SW480 (cell line): ENCODE measurements at regions not wholly inside any gene's neighbourhood (a gene's known extent, or its start where the extent isn't known, plus 50 kb on each side); places are given as distances from the start of the nearest gene placed in this dataset.
"Not testable (repeated sequence)": the region's sequence is repeated elsewhere in the genome, so short reads cannot be mapped to it uniquely, and the experiment has no call there.

ENCODE experiments used
- DNase-seq: peaks from one replicate; pipeline ENCODE4 v3.0.0-alpha.2; 2016; ENCODE audit warnings: low spot score

- DNase-seq = no peak
These were observed 136.7 kb downstream of the FGF10 start for GRCh38 chr5:44252545-44252944.

GRCh38 chr5:44246986-44247385 is 142.2 kb downstream of the FGF10 start:
- DNase-seq = no peak

GRCh38 chr5:44245935-44246334 is 143.3 kb downstream of the FGF10 start:
- DNase-seq = no peak

GRCh38 chr5:44242791-44243190 is 146.4 kb downstream of the FGF10 start:
- DNase-seq = no peak

GRCh38 chr5:44236040-44236439 is 153.2 kb downstream of the FGF10 start:
- no peak for DNase-seq

GRCh38 chr5:44233691-44234090 is 155.5 kb downstream of the FGF10 start:
- DNase-seq = no peak

- DNase-seq = no peak
These were observed 163.7 kb downstream of the FGF10 start for GRCh38 chr5:44225231-44226160.

- DNase-seq = no peak
These were observed 189.8 kb downstream of the FGF10 start for GRCh38 chr5:44199408-44199807.

- no peak for DNase-seq
These were observed 200.0 kb downstream of the FGF10 start for GRCh38 chr5:44189255-44189654.

- DNase-seq = no peak
These were observed 201.2 kb downstream of the FGF10 start for GRCh38 chr5:44187973-44188372.

- DNase-seq = no peak
These were observed 205.5 kb downstream of the FGF10 start for GRCh38 chr5:44183753-44184152.

GRCh38 chr5:44183312-44183711 is 205.9 kb downstream of the FGF10 start:
- DNase-seq = no peak

GRCh38 chr5:44178414-44178813 is 210.8 kb downstream of the FGF10 start:
- no peak for DNase-seq

GRCh38 chr5:44167540-44167939 is 221.7 kb downstream of the FGF10 start:
- DNase-seq = no peak

GRCh38 chr5:44160369-44160768 is 228.9 kb downstream of the FGF10 start:
- DNase-seq = no peak

- DNase-seq = no peak
These were observed 239.0 kb downstream of the FGF10 start for GRCh38 chr5:44150075-44150723.

- not testable (repeated sequence) for DNase-seq
These were observed 271.3 kb downstream of the FGF10 start for GRCh38 chr5:44117947-44118346.

- DNase-seq = not testable (repeated sequence)
These were observed 281.0 kb downstream of the FGF10 start for GRCh38 chr5:44108232-44108631.

- DNase-seq = no peak
These were observed 289.6 kb downstream of the FGF10 start for GRCh38 chr5:44099643-44100042.

GRCh38 chr5:44089424-44090144 is 299.6 kb downstream of the FGF10 start:
- DNase-seq = no peak

- DNase-seq = no peak
These were observed 304.1 kb downstream of the FGF10 start for GRCh38 chr5:44085083-44085482.

- DNase-seq = not testable (repeated sequence)
These were observed 314.7 kb downstream of the FGF10 start for GRCh38 chr5:44074547-44074946.

GRCh38 chr5:44051591-44051990 is 337.6 kb downstream of the FGF10 start:
- DNase-seq = peak; percentile 5
